Neural progenitor cell (in vitro differentiated cells): ENCODE measurements at regions not wholly inside any gene's neighbourhood (a gene's known extent, or its start where the extent isn't known, plus 50 kb on each side); places are given as distances from the start of the nearest gene placed in this dataset.

Experiments used
- DNase-seq: peaks from one replicate; pipeline ENCODE4 v3.0.0-alpha.2; 2016; ENCODE audit warnings: low spot score
- H2AFZ ChIP-seq: fragments of 200-600 bp; sonication (generic); replicated peaks from 2 replicates; pipeline ENCODE4 v1.6.1; 2016; ENCODE audit warnings: antibody characterized with exemption
- H3F3A ChIP-seq: fragments of 200-600 bp; sonication (generic); 2 replicates; pipeline ENCODE4 v1.6.1; 2016; ENCODE audit warnings: antibody characterized with exemption, low read depth
- H3K27ac ChIP-seq: fragments of 200-600 bp; sonication (generic); 2 replicates; pipeline ENCODE4 v1.5.1; 2016; ENCODE audit warnings: mild to moderate bottlenecking
- H3K27me3 ChIP-seq: fragments of 200-600 bp; sonication (generic); 2 replicates; pipeline ENCODE4 v1.6.1; 2016; ENCODE audit warnings: mild to moderate bottlenecking, moderate library complexity
- H3K36me3 ChIP-seq: fragments of 200-600 bp; sonication (generic); 2 replicates; pipeline ENCODE4 v1.5.1; 2016
- H3K4me1 ChIP-seq: fragments of 200-600 bp; sonication (generic); 2 replicates; pipeline ENCODE4 v1.6.1; 2016; ENCODE audit warnings: mixed run types
- H3K4me2 ChIP-seq: fragments of 200-600 bp; sonication (generic); 2 replicates; pipeline ENCODE4 v1.6.1; 2016
- H3K4me3 ChIP-seq: fragments of 200-600 bp; sonication (generic); 2 replicates; pipeline ENCODE4 v1.5.1; 2016
- H3K79me2 ChIP-seq: fragments of 200-600 bp; sonication (generic); 2 replicates; pipeline ENCODE4 v1.6.1; 2016; ENCODE audit warnings: low read depth
- H3K9ac ChIP-seq: fragments of 200-600 bp; sonication (generic); 2 replicates; pipeline ENCODE4 v1.6.1; 2016
- H3K9me3 ChIP-seq: fragments of 200-600 bp; sonication (generic); 2 replicates; pipeline ENCODE4 v1.5.1; 2016; ENCODE audit warnings: low read depth
- H4K20me1 ChIP-seq: fragments of 200-600 bp; sonication (generic); 2 replicates; pipeline ENCODE4 v1.6.1; 2016; ENCODE audit warnings: low read depth
- H3K27ac Mint-ChIP-seq: 3 replicates; pipeline ENCODE4 v1.8.0; 2021; ENCODE audit warnings: mixed read lengths
- H3K27me3 Mint-ChIP-seq: 2 replicates; pipeline ENCODE4 v1.8.0; 2022; ENCODE audit warnings: low read depth, mild to moderate bottlenecking, inconsistent platforms, moderate library complexity, mixed read lengths; ENCODE audit not compliant: insufficient read depth
- H3K36me3 Mint-ChIP-seq: 3 replicates; pipeline ENCODE4 v1.8.0; 2021; ENCODE audit warnings: mixed read lengths
- H3K4me1 Mint-ChIP-seq: 3 replicates; pipeline ENCODE4 v1.8.0; 2021; ENCODE audit warnings: mixed read lengths
- H3K4me3 Mint-ChIP-seq: 3 replicates; pipeline ENCODE4 v1.8.0; 2021; ENCODE audit warnings: mild to moderate bottlenecking, moderate library complexity, mixed read lengths
- H3K9me3 Mint-ChIP-seq: 3 replicates; pipeline ENCODE4 v1.8.0; 2020; ENCODE audit warnings: mixed read lengths
- CTCF ChIP-seq: fragments of 200-600 bp; sonication (generic); IDR thresholded peaks from 2 replicates; pipeline ENCODE4 v1.5.1; 2017; ENCODE audit warnings: antibody characterized with exemption, mild to moderate bottlenecking
- EZH2 ChIP-seq: fragments of 200-600 bp; sonication (generic); IDR thresholded peaks from 2 replicates; pipeline ENCODE4 v1.6.1; 2017; ENCODE audit warnings: antibody characterized with exemption, mild to moderate bottlenecking, moderate library complexity
- EZH2phosphoT487 ChIP-seq: fragments of 200-600 bp; sonication (generic); IDR thresholded peaks from 2 replicates; pipeline ENCODE4 v1.6.1; 2017; ENCODE audit warnings: antibody characterized with exemption

DNA sequence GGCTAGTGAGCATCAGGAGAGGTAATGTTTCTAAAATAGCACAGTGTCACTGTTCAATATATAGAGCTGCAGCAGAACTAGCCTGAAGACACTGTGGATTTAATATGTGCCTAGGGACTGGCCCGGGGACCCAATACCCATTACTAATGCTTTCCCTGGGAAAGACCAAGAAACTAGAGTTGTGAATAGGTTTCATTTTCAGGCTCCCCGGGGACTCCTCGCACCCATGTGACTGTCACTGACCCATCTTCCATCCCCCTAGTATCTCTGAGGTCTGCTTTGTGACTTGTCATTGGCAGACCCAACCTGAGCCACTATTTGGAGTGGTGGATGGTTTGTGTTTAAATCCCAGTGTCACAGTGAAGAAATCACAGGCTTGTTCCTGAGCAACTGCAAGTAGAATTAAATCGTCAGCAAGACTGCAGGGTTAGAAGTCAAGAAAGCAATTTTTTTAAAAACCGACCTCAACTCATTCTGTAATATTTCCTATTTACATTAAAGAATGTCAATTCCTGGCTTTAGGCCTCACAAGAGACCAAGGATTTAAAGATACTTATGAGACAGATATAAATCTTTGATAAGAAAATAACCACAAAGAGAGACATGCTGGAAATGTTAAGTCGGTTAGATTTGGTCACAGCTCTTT, 130.0 kb upstream of the TNR start:
- H3K36me3 ChIP-seq = no peaks in the 10 kb centered on the region
- no peak overlapping the region for H2AFZ ChIP-seq
- H3K9ac ChIP-seq = no peak overlapping the region
- H3K27me3 Mint-ChIP-seq = peaks cover 14% of the 10 kb centered on the region
- no peak overlapping the region for H3K27ac ChIP-seq
- TF ChIP-seq EZH2 (no peak), CTCF (no peak), EZH2phosphoT487 (no peak)
- peaks cover under 1% of the 10 kb centered on the region for H3K4me1 Mint-ChIP-seq
- H3K36me3 Mint-ChIP-seq = no peaks in the 10 kb centered on the region
- H3K9me3 Mint-ChIP-seq = no peaks in the 10 kb centered on the region
- H3K4me1 ChIP-seq = no peaks in the 10 kb centered on the region
- no peaks in the 10 kb centered on the region for H3K27me3 ChIP-seq
- H3K9me3 ChIP-seq = no peaks in the 10 kb centered on the region
- H3F3A ChIP-seq = no peaks in the 10 kb centered on the region
- H3K4me2 ChIP-seq = no peak overlapping the region
- H3K4me3 ChIP-seq = no peak overlapping the region
- no peaks in the 10 kb centered on the region for H3K79me2 ChIP-seq
- no peak overlapping the region for H3K27ac Mint-ChIP-seq
- H3K4me3 Mint-ChIP-seq = no peak overlapping the region
- no peaks in the 10 kb centered on the region for H4K20me1 ChIP-seq
- DNase-seq = no peak

DNA sequence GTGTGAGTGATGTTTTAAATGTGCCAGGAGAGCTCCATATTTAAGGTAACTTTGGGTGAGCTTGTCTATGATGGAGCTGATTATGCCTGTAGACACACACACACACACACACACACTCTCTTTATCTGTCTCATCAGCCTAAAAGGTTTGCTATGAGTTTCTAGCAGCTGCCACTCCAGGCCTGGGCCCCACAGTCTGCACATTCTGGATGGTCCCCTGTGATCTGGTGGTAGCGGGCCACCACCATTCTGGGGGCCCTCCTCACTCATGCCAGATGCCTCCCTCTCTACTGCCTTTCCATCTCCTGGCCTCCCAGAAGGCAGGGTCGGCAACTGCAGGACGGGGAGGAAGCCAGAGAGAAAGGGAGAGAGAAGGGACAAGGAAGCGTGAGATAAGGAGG, 129.2 kb upstream of the TNR start:
- Histone ChIP-seq H3F3A (no peaks in the 10 kb centered on the region), H3K27ac (no peak overlapping the region), H2AFZ (no peak overlapping the region), H4K20me1 (no peaks in the 10 kb centered on the region), H3K4me3 (no peak overlapping the region), H3K79me2 (no peaks in the 10 kb centered on the region), H3K4me1 (no peaks in the 10 kb centered on the region), H3K9me3 (no peaks in the 10 kb centered on the region), H3K4me2 (no peak overlapping the region), H3K27me3 (no peaks in the 10 kb centered on the region), H3K9ac (no peak overlapping the region), H3K36me3 (no peaks in the 10 kb centered on the region)
- Mint-ChIP-seq H3K9me3 (no peaks in the 10 kb centered on the region), H3K36me3 (no peaks in the 10 kb centered on the region), H3K4me3 (no peak overlapping the region), H3K27ac (no peak overlapping the region), H3K4me1 (peaks cover 2% of the 10 kb centered on the region), H3K27me3 (peaks cover 14% of the 10 kb centered on the region)
- no peak for DNase-seq
- no peak for TF ChIP-seq EZH2
- no peak for TF ChIP-seq EZH2phosphoT487
- no peak for TF ChIP-seq CTCF

- H4K20me1 ChIP-seq = no peaks in the 10 kb centered on the region
- H3K9me3 Mint-ChIP-seq = no peaks in the 10 kb centered on the region
- H3K36me3 ChIP-seq = no peaks in the 10 kb centered on the region
- H3K4me1 Mint-ChIP-seq = peaks cover 5% of the 10 kb centered on the region
- H3K36me3 Mint-ChIP-seq = no peaks in the 10 kb centered on the region
- H3K79me2 ChIP-seq = no peaks in the 10 kb centered on the region
- no peaks in the 10 kb centered on the region for H3K4me1 ChIP-seq
- H3K27me3 Mint-ChIP-seq = peaks cover 18% of the 10 kb centered on the region
- TF ChIP-seq CTCF (no peak), EZH2 (no peak), EZH2phosphoT487 (no peak)
- H3K27ac ChIP-seq = no peak overlapping the region
- H3K27me3 ChIP-seq = no peaks in the 10 kb centered on the region
- H3K4me3 Mint-ChIP-seq = no peak overlapping the region
- no peak overlapping the region for H3K4me2 ChIP-seq
- no peaks in the 10 kb centered on the region for H3F3A ChIP-seq
- H3K4me3 ChIP-seq = no peak overlapping the region
- H3K27ac Mint-ChIP-seq = no peak overlapping the region
- H3K9ac ChIP-seq = no peak overlapping the region
- H3K9me3 ChIP-seq = no peaks in the 10 kb centered on the region
- no peak overlapping the region for H2AFZ ChIP-seq
- DNase-seq = no peak
Observed at GRCh38 chr1:175871647-175872046, 128.3 kb upstream of the TNR start.
